ENCODE measurements at regions not wholly inside any gene's neighbourhood (a gene's known extent, or its start where the extent isn't known, plus 50 kb on each side); places are given as distances from the start of the nearest gene placed in this dataset.

GRCh38 chr18:42174909-42175308 is 219.9 kb downstream of the PIK3C3 start:
- no peaks in the 10 kb centered on the region for H3K27me3 ChIP-seq (ENCODE audit: insufficient read depth, low read length)
- no peak overlapping the region for H3K56ac ChIP-seq (ENCODE audit: insufficient read length, low read depth, low read length)
- no peak overlapping the region for H3K27ac ChIP-seq (ENCODE audit: insufficient read length, low read depth, low read length)
- no peak overlapping the region for H4K8ac ChIP-seq (replicated peaks; ENCODE audit: insufficient read length, low read depth, low read length)
- H4K91ac ChIP-seq (ENCODE audit: insufficient read length, low read depth, low read length), result no peak overlapping the region
- H3K9me3 ChIP-seq (ENCODE audit: control insufficient read depth, low read depth, low read length), result no peaks in the 10 kb centered on the region
- no peak overlapping the region for H3K9ac ChIP-seq (ENCODE audit: extremely low read depth, insufficient read length, low read length)
- no peak overlapping the region for H2BK120ac ChIP-seq (ENCODE audit: low read depth, low read length, poor library complexity, severe bottlenecking)
- no peaks in the 10 kb centered on the region; the same call in 1 of the 2 replicates for H3K27me3 Mint-ChIP-seq (ENCODE audit: low read depth)
- H4K20me1 ChIP-seq (ENCODE audit: control insufficient read depth, insufficient read depth, insufficient read length), result no peaks in the 10 kb centered on the region
- H2AK5ac ChIP-seq (ENCODE audit: insufficient read length, low read length), result no peak overlapping the region
- H2BK5ac ChIP-seq (ENCODE audit: insufficient read length, low read length), result no peak overlapping the region
- no peak overlapping the region for H3K23ac ChIP-seq (ENCODE audit: insufficient read length, low read depth, low read length)
- no peak overlapping the region for H2AFZ ChIP-seq (ENCODE audit: low read length)
- peak; percentile 30 for DNase-seq
- H3K23me2 ChIP-seq (ENCODE audit: insufficient read length, low read depth, low read length, poor library complexity, severe bottlenecking), result no peaks in the 10 kb centered on the region
- H2BK15ac ChIP-seq (ENCODE audit: low read depth, low read length), result no peak overlapping the region
- H3K27ac Mint-ChIP-seq, result no peak overlapping the region
- no peak overlapping the region for H3K4ac ChIP-seq (ENCODE audit: low read depth, low read length)
- no peak overlapping the region for H3K4me2 ChIP-seq (ENCODE audit: insufficient read depth, insufficient read length, low read length)
- H3K4me1 Mint-ChIP-seq, result no peaks in the 10 kb centered on the region
- no peak overlapping the region for H2BK12ac ChIP-seq (ENCODE audit: insufficient read length, low read depth, low read length)
- no peaks in the 10 kb centered on the region for H3K36me3 Mint-ChIP-seq (ENCODE audit: insufficient read depth in 1 of 3, low read depth in 3 of 3)
- no peak overlapping the region for H3K14ac ChIP-seq (ENCODE audit: insufficient read depth, low read length)
- H4K5ac ChIP-seq (ENCODE audit: insufficient read length, low read depth, low read length), result no peak overlapping the region
- no peaks in the 10 kb centered on the region for H3K79me2 ChIP-seq (ENCODE audit: insufficient read depth, low read length)
- no CpG with 5 or more reads among the region's 1 CpG for WGBS (ENCODE audit: extremely low coverage, insufficient read length, low lambda C conversion rate)
- H2BK20ac ChIP-seq (ENCODE audit: low read depth, low read length, poor library complexity, severe bottlenecking), result no peak overlapping the region
- no peak overlapping the region for H3K4me3 Mint-ChIP-seq
- H3K79me1 ChIP-seq (ENCODE audit: insufficient read depth, low read depth, low read length, poor library complexity, severe bottlenecking), result no peaks in the 10 kb centered on the region
- H3K18ac ChIP-seq (ENCODE audit: insufficient read length, low read depth, low read length), result no peak overlapping the region
- TF ChIP-seq CTCF (conservative IDR thresholded peaks at IDR 0.05), result no peak
- no peaks in the 10 kb centered on the region for H3K9me3 Mint-ChIP-seq
- no peak overlapping the region for H3T11ph ChIP-seq (ENCODE audit: low read length)
- no peaks in the 10 kb centered on the region for H3K4me1 ChIP-seq (ENCODE audit: insufficient read depth, low read length)
